ENCODE measurements at regions not wholly inside any gene's neighbourhood (a gene's known extent, or its start where the extent isn't known, plus 50 kb on each side); places are given as distances from the start of the nearest gene placed in this dataset.

DNA sequence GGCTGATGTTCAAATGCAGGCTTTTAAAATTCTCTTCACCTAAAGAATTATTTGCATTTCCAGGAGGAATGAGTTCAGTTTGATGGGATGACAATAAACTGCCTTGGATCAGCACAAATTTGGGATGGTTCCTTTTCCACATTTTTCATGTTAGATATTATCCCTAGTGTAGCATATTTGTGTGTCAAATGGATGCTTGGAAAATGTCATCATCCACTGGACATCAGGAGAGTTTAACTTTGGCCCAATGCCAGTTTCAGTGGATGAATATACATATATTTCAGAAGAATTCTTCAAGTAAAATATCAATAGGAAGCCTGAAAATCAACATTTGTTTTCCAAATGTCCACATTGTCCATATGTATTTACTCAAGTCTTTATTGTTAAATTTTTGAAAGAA lies 116.5 kb upstream of the COL24A1 start:
- DNase-seq (ENCODE audit: extremely low read depth, low read depth) = no peak
- TF ChIP-seq, protein P1, sequence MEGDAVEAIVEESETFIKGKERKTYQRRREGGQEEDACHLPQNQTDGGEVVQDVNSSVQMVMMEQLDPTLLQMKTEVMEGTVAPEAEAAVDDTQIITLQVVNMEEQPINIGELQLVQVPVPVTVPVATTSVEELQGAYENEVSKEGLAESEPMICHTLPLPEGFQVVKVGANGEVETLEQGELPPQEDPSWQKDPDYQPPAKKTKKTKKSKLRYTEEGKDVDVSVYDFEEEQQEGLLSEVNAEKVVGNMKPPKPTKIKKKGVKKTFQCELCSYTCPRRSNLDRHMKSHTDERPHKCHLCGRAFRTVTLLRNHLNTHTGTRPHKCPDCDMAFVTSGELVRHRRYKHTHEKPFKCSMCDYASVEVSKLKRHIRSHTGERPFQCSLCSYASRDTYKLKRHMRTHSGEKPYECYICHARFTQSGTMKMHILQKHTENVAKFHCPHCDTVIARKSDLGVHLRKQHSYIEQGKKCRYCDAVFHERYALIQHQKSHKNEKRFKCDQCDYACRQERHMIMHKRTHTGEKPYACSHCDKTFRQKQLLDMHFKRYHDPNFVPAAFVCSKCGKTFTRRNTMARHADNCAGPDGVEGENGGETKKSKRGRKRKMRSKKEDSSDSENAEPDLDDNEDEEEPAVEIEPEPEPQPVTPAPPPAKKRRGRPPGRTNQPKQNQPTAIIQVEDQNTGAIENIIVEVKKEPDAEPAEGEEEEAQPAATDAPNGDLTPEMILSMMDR (IDR thresholded peaks at IDR 0.05; ENCODE audit: low read depth, low read length) = no peak

DNA sequence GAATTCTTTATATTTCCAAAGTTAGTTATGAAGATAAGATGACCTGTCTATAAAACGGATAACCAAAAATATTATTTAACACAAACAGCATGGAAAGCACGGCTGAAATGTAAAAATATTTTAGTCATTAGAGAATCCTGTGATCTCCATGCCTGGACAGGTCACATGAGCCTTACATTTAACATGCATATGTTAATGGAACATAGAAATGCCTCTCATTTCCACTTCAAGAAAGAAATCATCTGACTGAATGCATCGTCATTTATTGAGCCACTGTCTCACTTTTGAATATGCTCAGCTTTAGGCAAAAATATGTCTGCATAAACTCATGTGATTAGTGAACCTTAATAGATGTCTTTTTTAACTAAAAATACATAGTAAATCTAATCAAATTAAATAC lies 115.5 kb upstream of the COL24A1 start:
- TF ChIP-seq, protein P1 (IDR thresholded peaks at IDR 0.05; ENCODE audit: low read depth, low read length) = no peak
- DNase-seq (ENCODE audit: extremely low read depth, low read depth) = no peak

DNA sequence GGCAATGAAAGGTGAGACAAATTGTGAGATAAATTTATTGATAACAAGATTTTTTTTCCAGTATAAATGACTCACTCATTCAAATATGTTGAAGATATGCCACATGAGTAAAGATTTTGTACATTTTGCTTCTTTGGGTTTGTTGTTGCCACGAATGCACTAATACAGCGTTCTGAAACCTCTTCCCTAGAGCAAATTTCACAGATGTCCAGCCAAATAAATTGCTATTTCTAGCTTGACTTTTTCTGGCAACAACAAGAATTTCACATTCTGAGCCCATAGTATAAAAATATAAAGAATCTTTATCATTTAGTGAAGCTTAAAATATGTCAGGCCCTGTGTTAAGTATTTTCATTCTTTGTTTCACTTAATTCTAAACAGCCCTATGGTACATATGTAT lies 114.5 kb upstream of the COL24A1 start:
- TF ChIP-seq, protein P1 (IDR thresholded peaks at IDR 0.05; ENCODE audit: low read depth, low read length) = no peak
- DNase-seq (ENCODE audit: extremely low read depth, low read depth) = no peak

DNA sequence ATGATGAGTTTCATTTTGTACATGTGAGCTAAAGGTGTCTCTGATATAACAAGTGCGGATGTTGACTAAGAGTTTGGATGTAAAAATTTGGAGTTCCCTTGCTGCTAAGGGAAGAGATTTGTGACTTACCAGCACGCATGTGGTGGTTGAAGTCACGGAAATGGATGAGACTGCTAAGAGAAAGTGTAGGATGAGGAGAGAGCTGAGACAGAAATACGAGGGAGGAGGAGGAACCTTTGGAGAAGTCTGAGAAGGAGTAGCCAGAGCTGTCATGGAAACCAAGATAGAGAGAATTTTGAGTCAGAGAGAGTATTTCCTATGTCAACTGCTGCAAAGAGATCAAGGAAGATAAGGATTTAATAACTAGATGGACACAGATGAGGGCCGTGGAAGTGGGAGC lies 106.5 kb upstream of the COL24A1 start:
- DNase-seq (ENCODE audit: extremely low read depth, low read depth) = no peak
- TF ChIP-seq, protein P1 (IDR thresholded peaks at IDR 0.05; ENCODE audit: low read depth, low read length) = no peak

DNA sequence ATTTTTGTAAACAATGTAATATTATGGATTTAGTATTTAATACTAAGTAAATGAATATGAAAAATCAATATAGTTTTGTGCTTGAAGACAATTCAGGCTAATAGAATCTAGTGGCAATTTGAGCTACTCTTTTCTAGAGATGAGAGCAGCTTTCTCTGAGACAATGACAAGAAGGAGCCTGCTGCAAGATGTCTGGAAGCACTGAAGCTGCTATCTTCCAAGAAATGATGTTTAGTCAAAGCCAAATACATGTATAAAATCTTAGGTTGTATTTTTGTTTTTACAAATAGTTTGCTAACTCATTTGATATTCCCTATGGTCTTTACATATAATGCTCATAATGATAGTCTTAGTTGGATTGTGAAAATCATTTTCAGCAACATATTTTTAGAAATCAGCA lies 103.9 kb upstream of the COL24A1 start:
- TF ChIP-seq, protein P1 (IDR thresholded peaks at IDR 0.05; ENCODE audit: low read depth, low read length) = no peak
- DNase-seq (ENCODE audit: extremely low read depth, low read depth) = no peak

DNA sequence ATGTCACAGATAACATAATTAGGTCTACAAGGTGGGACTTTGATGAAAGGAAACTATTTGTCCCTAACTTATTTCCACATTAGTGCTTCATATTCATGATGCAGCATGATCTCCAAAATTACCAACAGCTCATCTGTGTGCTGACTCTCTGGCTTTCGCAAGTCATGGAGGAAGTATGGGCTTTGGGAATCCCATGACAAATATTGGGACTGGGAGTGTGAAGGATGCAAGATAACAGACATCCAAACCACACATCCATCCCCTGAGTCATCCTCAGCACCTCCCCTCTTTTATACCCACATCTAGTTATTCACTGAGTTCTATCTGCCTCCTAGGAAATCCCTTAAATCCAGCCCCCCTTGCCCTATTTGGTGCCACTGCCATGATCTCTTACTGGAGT lies 102.8 kb upstream of the COL24A1 start:
- DNase-seq (ENCODE audit: extremely low read depth, low read depth) = no peak
- TF ChIP-seq, protein P1 (IDR thresholded peaks at IDR 0.05; ENCODE audit: low read depth, low read length) = no peak

DNA sequence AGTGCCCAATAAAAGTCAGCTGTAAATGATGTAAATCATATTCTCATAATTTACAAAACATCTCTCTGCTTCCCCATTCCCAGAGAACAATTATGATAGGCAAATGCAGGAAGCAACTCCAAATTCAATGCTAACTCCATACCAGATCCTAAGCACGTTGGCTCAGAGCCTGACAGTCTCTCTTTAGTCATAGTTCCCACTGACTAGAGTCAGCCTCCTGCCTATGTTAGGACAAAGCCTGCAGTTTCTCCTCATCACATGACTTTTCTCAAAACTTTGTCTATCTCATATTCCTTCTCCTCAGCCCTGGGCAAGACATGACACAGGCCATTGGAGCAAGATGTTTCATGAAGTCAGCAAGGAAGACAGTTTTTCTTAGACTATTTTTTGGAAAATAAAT lies 101.5 kb upstream of the COL24A1 start:
- DNase-seq (ENCODE audit: extremely low read depth, low read depth) = no peak
- TF ChIP-seq, protein P1 (IDR thresholded peaks at IDR 0.05; ENCODE audit: low read depth, low read length) = no peak
